GM21529 (cell line): ENCODE measurements at regions not wholly inside any gene's neighbourhood (a gene's known extent, or its start where the extent isn't known, plus 50 kb on each side); places are given as distances from the start of the nearest gene placed in this dataset.
A peak's percentile ranks its signal among the peaks of the same experiment; 100 is the strongest.

Source experiments
- ATAC-seq: cut with Tn5 transposase; IDR thresholded peaks from one replicate; pipeline ENCODE4 v1.9.1; 2021; ENCODE audit not compliant: unreplicated experiment

GRCh38 chr4:174438711-174439110 lies 83.6 kb downstream of the HPGD start:
- ATAC-seq = no peak

GRCh38 chr4:174437749-174438148 lies 84.5 kb downstream of the HPGD start:
- ATAC-seq = no peak

GRCh38 chr4:174437324-174437723 lies 85.0 kb downstream of the HPGD start:
- no peak for ATAC-seq

GRCh38 chr4:174436377-174436776 lies 85.9 kb downstream of the HPGD start:
- ATAC-seq = no peak

GRCh38 chr4:174435974-174436373 lies 86.3 kb downstream of the HPGD start:
- ATAC-seq = no peak

- ATAC-seq = no peak
These were observed 87.8 kb downstream of the HPGD start for GRCh38 chr4:174434455-174434854.

- no peak for ATAC-seq
These were observed 91.7 kb downstream of the HPGD start for GRCh38 chr4:174430576-174430975.

GRCh38 chr4:174429701-174430410 lies 92.4 kb downstream of the HPGD start:
- ATAC-seq = no peak

GRCh38 chr4:174427571-174428140 lies 94.6 kb downstream of the HPGD start:
- no peak for ATAC-seq

GRCh38 chr4:174425669-174426068 lies 96.6 kb downstream of the HPGD start:
- ATAC-seq = no peak

- ATAC-seq = peak; percentile 63
These were observed 98.9 kb downstream of the HPGD start for GRCh38 chr4:174423257-174423944.

- ATAC-seq = peak; percentile 25
These were observed 99.4 kb downstream of the HPGD start for GRCh38 chr4:174422893-174423256.

GRCh38 chr4:174420316-174420715 lies 102.0 kb downstream of the HPGD start:
- ATAC-seq = no peak

GRCh38 chr4:174418640-174419212 lies 103.6 kb downstream of the HPGD start:
- ATAC-seq = no peak

GRCh38 chr4:174408841-174409552 lies 113.3 kb downstream of the HPGD start:
- ATAC-seq = no peak

GRCh38 chr4:174406383-174406782 lies 115.9 kb downstream of the HPGD start:
- no peak for ATAC-seq

- no peak for ATAC-seq
These were observed 116.4 kb downstream of the HPGD start for GRCh38 chr4:174405923-174406322.

- no peak for ATAC-seq
These were observed 117.6 kb downstream of the HPGD start for GRCh38 chr4:174404677-174405076.

- ATAC-seq = no peak
These were observed 119.1 kb downstream of the HPGD start for GRCh38 chr4:174403177-174403543.

GRCh38 chr4:174402470-174403176 lies 118.9 kb downstream of the CEP44 start:
- ATAC-seq = no peak
